H9 (cell line): ENCODE measurements at regions not wholly inside any gene's neighbourhood (a gene's known extent, or its start where the extent isn't known, plus 50 kb on each side); places are given as distances from the start of the nearest gene placed in this dataset.

Experiments
- DNase-seq: peaks from one replicate; pipeline ENCODE4 v3.0.0-alpha.2; 2017
- H2AFZ ChIP-seq: one replicate; pipeline ENCODE4 v1.6.1; 2013; ENCODE audit warnings: mild to moderate bottlenecking, low read length, control low read depth, moderate library complexity
- H2AK5ac ChIP-seq: 2 replicates; pipeline ENCODE4 v1.6.1; 2013; ENCODE audit warnings: low read length, control low read depth, mixed read lengths; ENCODE audit not compliant: insufficient read length
- H2BK120ac ChIP-seq: one replicate; pipeline ENCODE4 v1.6.1; 2013; ENCODE audit warnings: low read depth, mild to moderate bottlenecking, low read length, control low read depth, inconsistent platforms; ENCODE audit not compliant: poor library complexity, severe bottlenecking
- H2BK12ac ChIP-seq: 2 replicates; pipeline ENCODE4 v1.6.1; 2013; ENCODE audit warnings: low read length, control low read depth, mixed read lengths, low read depth; ENCODE audit not compliant: insufficient read length
- H2BK15ac ChIP-seq: 2 replicates; pipeline ENCODE4 v1.6.1; 2013; ENCODE audit warnings: low read depth, low read length, control low read depth
- H2BK20ac ChIP-seq: one replicate; pipeline ENCODE4 v1.6.1; 2013; ENCODE audit warnings: low read depth, mild to moderate bottlenecking, low read length, control low read depth, inconsistent platforms; ENCODE audit not compliant: poor library complexity, severe bottlenecking
- H2BK5ac ChIP-seq: 2 replicates; pipeline ENCODE4 v1.6.1; 2013; ENCODE audit warnings: low read length, control low read depth, mixed read lengths; ENCODE audit not compliant: insufficient read length
- H3K14ac ChIP-seq: 2 replicates; pipeline ENCODE4 v1.6.1; 2013; ENCODE audit warnings: low read length, control low read depth; ENCODE audit not compliant: insufficient read depth
- H3K18ac ChIP-seq: 2 replicates; pipeline ENCODE4 v1.6.1; 2013; ENCODE audit warnings: low read depth, mild to moderate bottlenecking, mixed read lengths, low read length, control low read depth; ENCODE audit not compliant: insufficient read length
- H3K23ac ChIP-seq: 2 replicates; pipeline ENCODE4 v1.6.1; 2013; ENCODE audit warnings: low read length, control low read depth, mixed read lengths, low read depth; ENCODE audit not compliant: insufficient read length
- H3K23me2 ChIP-seq: 2 replicates; pipeline ENCODE4 v1.6.1; 2013; ENCODE audit warnings: low read depth, mild to moderate bottlenecking, mixed read lengths, low read length, control low read depth; ENCODE audit not compliant: insufficient read length, poor library complexity, severe bottlenecking
- H3K27ac ChIP-seq: 2 replicates; pipeline ENCODE4 v1.5.1; 2013; ENCODE audit warnings: low read length, control low read depth, mixed read lengths, low read depth; ENCODE audit not compliant: insufficient read length
- H3K27me3 ChIP-seq: 2 replicates; pipeline ENCODE4 v1.6.1; 2013; ENCODE audit warnings: low read length, control low read depth, inconsistent platforms; ENCODE audit not compliant: insufficient read depth
- H3K4ac ChIP-seq: 2 replicates; pipeline ENCODE4 v1.6.1; 2013; ENCODE audit warnings: low read depth, mild to moderate bottlenecking, control low read depth, inconsistent platforms, low read length, moderate library complexity
- H3K4me1 ChIP-seq: 2 replicates; pipeline ENCODE4 v1.6.1; 2013; ENCODE audit warnings: low read length, control low read depth, inconsistent platforms; ENCODE audit not compliant: insufficient read depth
- H3K4me2 ChIP-seq: 2 replicates; pipeline ENCODE4 v1.6.1; 2013; ENCODE audit warnings: low read length, control low read depth, mixed read lengths; ENCODE audit not compliant: insufficient read length, insufficient read depth
- H3K56ac ChIP-seq: 2 replicates; pipeline ENCODE4 v1.6.1; 2013; ENCODE audit warnings: low read depth, mild to moderate bottlenecking, mixed read lengths, low read length, control low read depth; ENCODE audit not compliant: insufficient read length
- H3K79me1 ChIP-seq: 2 replicates; pipeline ENCODE4 v1.6.1; 2013; ENCODE audit warnings: low read depth, mild to moderate bottlenecking, moderate library complexity, low read length, control low read depth, inconsistent platforms; ENCODE audit not compliant: insufficient read depth, poor library complexity, severe bottlenecking
- H3K79me2 ChIP-seq: 2 replicates; pipeline ENCODE4 v1.6.1; 2013; ENCODE audit warnings: low read length, control low read depth, inconsistent platforms; ENCODE audit not compliant: insufficient read depth
- H3K9ac ChIP-seq: 2 replicates; pipeline ENCODE4 v1.6.1; 2013; ENCODE audit warnings: low read length, control low read depth, mixed read lengths; ENCODE audit not compliant: insufficient read length; ENCODE audit errors: extremely low read depth
- H3K9me3 ChIP-seq: one replicate; pipeline ENCODE4 v1.6.1; 2013; ENCODE audit warnings: low read depth, low read length, inconsistent platforms; ENCODE audit not compliant: control insufficient read depth
- H3T11ph ChIP-seq: one replicate; pipeline ENCODE4 v1.6.1; 2013; ENCODE audit warnings: mild to moderate bottlenecking, low read length, control low read depth, inconsistent platforms
- H4K20me1 ChIP-seq: one replicate; pipeline ENCODE4 v1.6.1; 2013; ENCODE audit not compliant: control insufficient read depth, insufficient read length, insufficient read depth
- H4K5ac ChIP-seq: 2 replicates; pipeline ENCODE4 v1.6.1; 2013; ENCODE audit warnings: low read depth, mild to moderate bottlenecking, mixed read lengths, low read length, control low read depth; ENCODE audit not compliant: insufficient read length
- H4K8ac ChIP-seq: replicated peaks from 2 replicates; pipeline ENCODE4 v1.6.1; 2013; ENCODE audit warnings: low read length, control low read depth, mixed read lengths, low read depth; ENCODE audit not compliant: insufficient read length
- H4K91ac ChIP-seq: 2 replicates; pipeline ENCODE4 v1.6.1; 2013; ENCODE audit warnings: low read depth, mild to moderate bottlenecking, moderate library complexity, mixed read lengths, low read length, control low read depth; ENCODE audit not compliant: insufficient read length
- H3K27ac Mint-ChIP-seq, 3 experiments: 2 replicates in 2 of 3; 3 replicates in 1 of 3; pipeline ENCODE4 v1.8.0; 2020 to 2021; ENCODE audit warnings: mixed read lengths in 3 of 3, mild to moderate bottlenecking in 1 of 3, moderate library complexity in 1 of 3
- H3K27me3 Mint-ChIP-seq: 2 replicates; pipeline ENCODE4 v1.8.0; 2021; ENCODE audit warnings: low read depth, mild to moderate bottlenecking, moderate library complexity, mixed read lengths
- H3K36me3 Mint-ChIP-seq, 3 experiments: 2 replicates in 2 of 3; 3 replicates in 1 of 3; pipeline ENCODE4 v1.8.0; 2020 to 2021; ENCODE audit warnings: low read depth in 3 of 3, mixed read lengths in 3 of 3; ENCODE audit not compliant: insufficient read depth in 1 of 3
- H3K4me1 Mint-ChIP-seq, 2 experiments: 2 replicates each; pipeline ENCODE4 v1.8.0; 2020; ENCODE audit warnings: mixed read lengths in 2 of 2
- H3K4me3 Mint-ChIP-seq, 2 experiments: 2 replicates in 1 of 2; 3 replicates in 1 of 2; pipeline ENCODE4 v1.8.0; 2020 to 2021; ENCODE audit warnings: mild to moderate bottlenecking in 2 of 2, mixed read lengths in 2 of 2, moderate library complexity in 1 of 2
- H3K9me3 Mint-ChIP-seq, 2 experiments: 2 replicates in 1 of 2; 3 replicates in 1 of 2; pipeline ENCODE4 v1.8.0; 2020; ENCODE audit warnings: mild to moderate bottlenecking in 2 of 2, mixed read lengths in 2 of 2, moderate library complexity in 1 of 2
- CTCF ChIP-seq: fragments of 200-600 bp; sonication (generic); conservative IDR thresholded peaks from 3 replicates; pipeline ENCODE4 v1.8.0; 2021; ENCODE audit warnings: antibody characterized with exemption, mild to moderate bottlenecking
- WGBS: extraction: QIAGEN DNeasy Blood & Tissue Kit; methylation state at CpG from one replicate; pipeline ENCODE4 v1.1.7; 2013; ENCODE audit warnings: missing lambda C conversion rate, low lambda C conversion rate, mixed read lengths; ENCODE audit not compliant: insufficient read length; ENCODE audit errors: extremely low coverage; 5-methylcytosine and 5-hydroxymethylcytosine counted together

- H3K23ac ChIP-seq: no peak overlapping the region
- no peak for TF ChIP-seq CTCF
- no peaks in the 10 kb centered on the region for H3K27me3 Mint-ChIP-seq
- H3K27ac ChIP-seq: no peak overlapping the region
- H2AFZ ChIP-seq: no peak overlapping the region
- H4K5ac ChIP-seq: no peak overlapping the region
- no peak overlapping the region for H3K4me2 ChIP-seq
- DNase-seq: no peak
- H3T11ph ChIP-seq: no peak overlapping the region
- no peaks in the 10 kb centered on the region for H3K9me3 Mint-ChIP-seq
- no peak overlapping the region for H2AK5ac ChIP-seq
- H3K9me3 ChIP-seq: no peaks in the 10 kb centered on the region
- no peak overlapping the region for H3K9ac ChIP-seq
- H2BK12ac ChIP-seq: no peak overlapping the region
- no peak overlapping the region for H2BK15ac ChIP-seq
- H2BK20ac ChIP-seq: no peak overlapping the region
- no peaks in the 10 kb centered on the region for H4K20me1 ChIP-seq
- no peak overlapping the region for H3K18ac ChIP-seq
- H3K56ac ChIP-seq: no peak overlapping the region
- no peaks in the 10 kb centered on the region for H3K36me3 Mint-ChIP-seq
- H4K8ac ChIP-seq: no peak overlapping the region
- no peaks in the 10 kb centered on the region for H3K4me1 Mint-ChIP-seq
- no peaks in the 10 kb centered on the region for H3K79me2 ChIP-seq
- H3K27ac Mint-ChIP-seq: no peak overlapping the region
- H3K79me1 ChIP-seq: no peaks in the 10 kb centered on the region
- WGBS: no CpG with 5 or more reads among the region's 1 CpG
- no peak overlapping the region for H2BK120ac ChIP-seq
- no peak overlapping the region for H4K91ac ChIP-seq
- no peak overlapping the region for H3K4me3 Mint-ChIP-seq
- no peaks in the 10 kb centered on the region for H3K27me3 ChIP-seq
- no peak overlapping the region for H3K14ac ChIP-seq
- no peak overlapping the region for H2BK5ac ChIP-seq
- peaks cover 4% of the 10 kb centered on the region; the same call in 1 of the 2 replicates for H3K4me1 ChIP-seq
- H3K4ac ChIP-seq: no peak overlapping the region
- no peaks in the 10 kb centered on the region for H3K23me2 ChIP-seq
Measured at GRCh38 chr2:176692533-176692932, 423.3 kb downstream of the MTX2 start.
